GM18519 (cell line): ENCODE measurements at regions not wholly inside any gene's neighbourhood (a gene's known extent, or its start where the extent isn't known, plus 50 kb on each side); places are given as distances from the start of the nearest gene placed in this dataset.

Source experiments
- ATAC-seq: cut with Tn5 transposase; IDR thresholded peaks from one replicate; pipeline ENCODE4 v1.9.1; 2021; ENCODE audit warnings: mild to moderate bottlenecking, moderate library complexity; ENCODE audit not compliant: unreplicated experiment, low FRiP score

DNA sequence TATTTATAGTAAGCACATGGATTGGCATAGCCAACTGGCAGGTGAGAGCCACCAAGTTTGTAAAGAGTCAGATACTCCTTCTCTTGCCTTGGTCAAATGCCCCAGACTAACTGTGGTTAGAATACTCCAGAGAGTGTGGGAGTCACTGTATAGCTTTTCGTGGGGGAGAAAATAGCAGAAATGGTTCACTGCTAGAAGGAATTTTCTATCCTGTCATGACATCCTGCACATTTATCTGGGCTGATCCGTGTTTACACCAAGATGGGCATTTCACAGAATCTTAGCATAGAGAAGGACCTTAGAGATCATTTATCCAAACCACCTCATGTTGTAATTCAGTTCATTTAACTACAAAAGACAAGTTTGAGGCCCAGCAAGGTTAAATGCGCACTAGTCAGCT is 460.8 kb downstream of the ENC1 start:
- ATAC-seq, result no peak

DNA sequence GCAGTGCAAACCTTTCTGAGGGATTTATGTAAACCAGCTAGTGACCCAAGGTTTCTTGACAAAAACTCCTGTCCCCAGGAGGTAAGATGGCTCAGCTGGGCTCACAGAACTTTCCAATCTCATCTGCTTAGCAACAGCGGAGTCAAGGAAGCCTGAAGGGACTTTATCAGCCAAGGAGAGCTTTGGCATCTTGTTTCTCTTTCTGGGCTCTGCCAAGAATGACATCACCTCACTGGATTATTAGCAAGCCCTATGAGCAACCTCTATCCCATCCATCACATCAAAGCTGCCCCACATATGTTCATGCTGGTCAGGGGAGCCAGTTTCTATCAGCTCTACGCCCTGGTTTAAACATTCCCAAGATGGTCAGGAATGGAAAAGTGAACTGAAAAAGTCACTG is 461.3 kb downstream of the ENC1 start:
- ATAC-seq, result no peak

DNA sequence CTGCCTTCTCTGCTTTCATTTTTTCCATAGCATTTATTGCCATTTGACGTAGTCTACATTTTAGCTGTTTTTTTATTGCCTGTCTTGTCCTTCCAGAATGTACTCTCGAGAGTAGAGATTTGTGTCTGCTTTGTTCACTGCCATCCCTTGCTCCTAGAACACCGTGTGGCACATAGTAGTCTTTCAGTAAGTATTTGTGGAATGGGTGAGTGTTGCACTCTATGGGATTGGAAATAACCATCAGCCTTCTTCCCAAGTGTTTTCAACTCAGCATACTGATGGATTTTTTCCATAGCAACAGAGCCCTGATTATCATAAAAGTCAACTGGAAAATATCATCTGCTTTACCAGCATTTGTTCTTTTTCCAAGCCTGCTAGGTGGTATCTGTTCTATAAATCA is 462.6 kb downstream of the ENC1 start:
- no peak for ATAC-seq

DNA sequence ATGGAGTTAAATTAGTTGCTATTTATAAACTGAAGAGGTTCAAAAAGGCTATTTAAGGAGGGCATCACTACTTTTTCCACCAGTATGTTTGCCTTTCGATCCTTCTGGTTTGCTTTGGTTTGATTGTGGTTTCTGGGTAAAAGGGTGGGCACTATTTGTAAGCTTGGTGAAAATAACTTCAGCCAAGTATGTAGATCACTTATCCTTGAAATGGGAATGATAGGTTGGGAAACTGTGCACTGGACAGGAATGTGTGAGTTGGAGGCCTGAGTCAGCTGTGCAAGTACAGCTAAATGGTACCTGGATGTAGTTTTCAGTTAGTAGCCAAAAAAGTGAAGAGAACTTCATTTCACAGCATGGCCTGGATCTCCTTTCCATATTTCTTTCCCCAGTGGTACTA is 466.2 kb downstream of the ENC1 start:
- no peak for ATAC-seq

DNA sequence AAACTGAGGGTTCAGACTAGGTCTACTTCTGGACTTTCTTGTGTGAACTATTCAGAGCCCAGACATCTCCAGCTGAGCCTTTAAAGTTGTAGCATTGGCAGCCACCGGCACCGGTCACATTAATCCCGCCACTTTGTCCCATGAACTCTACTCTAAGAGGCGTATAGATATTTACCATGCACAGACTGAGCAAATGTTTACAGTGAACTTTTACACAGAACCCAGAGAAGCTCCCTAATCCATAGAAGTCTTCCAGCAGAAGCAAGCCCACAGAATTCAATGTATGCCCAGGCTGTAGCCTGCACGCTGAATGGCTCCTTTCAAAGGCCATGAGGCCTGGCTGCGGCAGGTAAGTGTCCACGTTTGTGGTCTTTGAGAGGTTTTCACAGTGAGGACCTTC is 466.9 kb downstream of the ENC1 start:
- no peak for ATAC-seq

DNA sequence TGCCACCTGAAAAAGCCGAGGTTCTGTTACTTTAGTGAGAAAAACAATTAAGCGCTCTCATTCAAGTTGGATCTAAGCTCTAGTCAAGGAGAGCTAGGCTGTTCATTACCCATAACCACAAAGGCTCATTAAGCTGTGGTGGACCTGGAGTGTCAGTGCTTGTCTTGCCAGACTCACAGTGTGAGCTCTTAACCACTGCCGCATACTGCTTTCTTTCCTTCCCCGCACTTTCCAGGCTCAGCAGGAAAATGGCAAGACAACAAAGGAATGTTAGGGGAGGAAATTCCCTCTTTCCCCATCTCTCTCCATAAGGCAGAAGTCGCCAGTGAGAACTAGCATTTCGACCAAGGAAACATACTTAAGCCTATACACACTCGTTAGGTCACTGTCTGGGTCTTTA is 467.3 kb downstream of the ENC1 start:
- no peak for ATAC-seq

DNA sequence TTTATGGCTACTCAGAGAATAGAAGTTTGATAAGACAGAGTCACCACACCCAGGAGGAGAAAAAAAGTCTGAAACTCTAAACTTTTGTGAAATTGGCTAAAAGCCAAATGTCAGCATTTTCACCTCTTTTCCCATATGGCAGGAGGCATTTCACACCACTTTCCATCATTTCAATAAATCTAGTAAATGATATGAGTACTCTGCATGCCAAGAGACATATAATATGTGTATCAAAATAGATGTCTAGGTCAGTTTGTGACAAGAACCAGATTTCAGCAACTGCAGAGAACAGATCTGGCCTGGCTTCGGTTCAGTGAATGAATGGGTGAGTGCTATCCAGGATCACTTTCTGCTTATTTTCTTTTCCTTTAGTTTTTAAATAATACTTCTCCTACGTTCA is 470.8 kb downstream of the ENC1 start:
- no peak for ATAC-seq

DNA sequence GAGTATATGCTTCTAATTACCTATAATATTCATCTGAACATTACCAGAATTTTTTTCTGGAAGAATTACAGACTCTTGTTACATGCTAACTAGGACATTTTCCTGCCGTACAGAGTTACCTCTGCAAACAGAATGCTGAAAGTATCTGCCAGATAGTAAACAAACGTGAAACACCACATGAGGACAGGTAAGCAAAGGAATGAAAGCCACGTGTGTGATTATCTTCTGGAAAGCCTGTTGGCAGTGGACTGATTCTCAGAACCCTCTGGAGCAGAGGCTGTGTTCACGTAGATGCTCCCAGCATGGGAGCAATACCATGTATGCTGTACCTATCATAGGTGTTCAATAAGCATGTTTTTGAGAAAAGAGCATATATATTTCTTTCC is 472.6 kb downstream of the ENC1 start:
- no peak for ATAC-seq

DNA sequence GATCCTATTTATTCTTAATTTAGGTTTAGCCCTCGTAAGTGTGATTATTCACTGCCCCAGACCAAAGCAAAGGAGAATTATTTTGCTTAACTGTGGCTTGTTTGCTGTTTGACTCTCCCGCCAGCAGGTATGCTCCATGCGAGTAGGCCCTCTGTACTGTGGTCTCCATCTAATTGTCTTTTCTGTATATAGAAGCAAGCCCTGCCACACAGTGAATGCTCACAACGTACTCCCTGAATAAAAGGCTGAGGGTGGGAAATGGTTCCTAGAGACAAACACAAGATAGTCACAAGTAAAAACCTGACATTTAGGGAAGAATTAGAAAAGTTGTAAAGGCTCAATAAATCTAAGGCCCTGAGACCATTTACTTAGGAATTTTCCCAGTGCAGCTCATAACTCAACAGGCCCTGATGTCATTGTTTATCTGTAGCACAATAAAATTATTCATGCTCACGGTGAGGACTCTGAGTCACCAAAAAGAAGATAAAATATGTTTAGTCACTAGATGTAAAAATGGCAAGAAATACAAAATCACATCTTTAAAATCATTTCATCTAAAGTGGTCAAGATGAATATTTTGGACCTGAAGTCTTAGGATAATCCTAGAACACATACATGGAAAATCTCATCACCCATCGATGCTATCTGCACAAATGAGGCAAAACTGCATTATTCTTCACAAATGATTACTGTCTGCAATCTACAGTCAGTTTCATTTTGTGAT is 473.2 kb downstream of the ENC1 start:
- no peak for ATAC-seq

DNA sequence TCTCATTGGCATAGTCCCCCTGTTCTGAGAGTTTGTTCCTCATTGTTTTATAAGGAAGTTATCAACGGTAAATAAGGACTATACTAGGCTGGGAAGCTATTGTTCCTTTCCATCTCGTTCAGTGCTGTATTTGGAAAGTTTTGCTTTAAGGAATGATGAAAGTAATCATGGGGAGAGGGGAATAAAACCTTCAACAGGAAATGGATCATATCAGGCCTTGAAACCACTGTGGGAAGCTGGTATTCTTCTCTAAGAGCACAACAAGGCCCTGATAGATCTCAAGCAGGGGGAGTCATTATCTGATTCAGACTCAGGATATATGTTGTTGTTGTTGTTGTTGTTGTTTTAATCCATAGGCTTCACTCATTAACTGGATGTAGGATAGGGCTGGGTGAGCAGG is 474.5 kb downstream of the ENC1 start:
- no peak for ATAC-seq

DNA sequence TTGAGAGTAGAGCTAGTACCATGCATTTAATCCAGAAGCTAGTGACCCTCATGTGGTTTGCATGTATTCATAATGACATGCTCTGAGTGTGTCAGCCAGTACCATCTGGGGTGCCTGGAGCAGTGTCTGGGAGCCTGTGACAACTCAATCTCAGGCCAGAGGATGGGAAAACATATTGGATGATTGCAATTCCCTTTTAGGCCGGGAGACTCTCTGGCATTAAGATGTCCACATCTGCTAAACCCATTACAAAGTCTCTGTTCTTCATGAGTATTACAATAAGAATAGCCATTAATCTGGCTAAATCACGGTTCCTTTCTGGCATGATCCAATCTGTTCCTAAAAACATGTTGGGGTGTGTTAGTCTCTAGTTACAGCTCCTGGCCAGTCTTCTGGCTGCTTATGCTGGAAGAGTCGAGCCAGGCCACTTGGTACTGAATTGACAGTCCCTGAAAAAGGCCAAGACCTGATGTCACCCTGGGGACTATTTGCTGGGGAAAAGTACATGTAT is 475.7 kb downstream of the ENC1 start:
- no peak for ATAC-seq

DNA sequence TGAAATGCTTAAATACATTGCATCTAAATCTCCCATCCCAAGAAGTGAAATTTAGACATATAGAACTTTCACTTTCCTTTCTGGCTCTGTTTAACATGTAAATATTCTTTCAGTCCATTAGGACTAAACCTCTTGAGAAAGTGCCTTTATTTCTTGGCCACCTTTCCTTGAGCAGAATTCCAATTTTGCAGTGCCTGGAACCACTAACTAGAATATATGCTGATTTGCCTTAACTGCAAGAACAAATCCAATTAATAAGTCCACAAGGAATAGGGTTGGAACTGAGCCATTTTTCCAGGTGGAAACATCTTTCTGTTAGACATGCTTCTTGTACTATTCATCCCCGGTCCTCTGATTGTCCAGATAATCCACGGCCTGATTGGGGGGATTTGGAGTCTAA is 478.0 kb downstream of the ENC1 start:
- ATAC-seq, result no peak

DNA sequence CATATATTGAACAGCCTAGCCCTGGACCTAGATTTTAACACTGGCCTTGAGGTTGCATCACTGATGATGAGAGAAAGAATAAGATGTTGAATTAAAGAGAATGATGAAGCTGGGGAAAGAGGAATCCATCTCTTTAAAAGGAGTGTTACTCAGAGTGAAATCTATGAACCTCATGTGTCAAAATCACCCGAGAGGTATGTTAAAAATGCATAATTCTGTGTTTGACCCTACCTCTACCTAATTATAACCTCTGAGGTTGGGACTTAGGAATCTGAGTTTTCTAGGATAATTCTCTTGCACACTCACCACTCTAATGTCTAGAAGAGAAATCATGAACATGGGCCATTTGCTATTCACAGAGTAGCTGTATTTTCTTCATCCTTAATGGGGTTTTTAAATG is 479.4 kb downstream of the ENC1 start:
- ATAC-seq, result no peak

DNA sequence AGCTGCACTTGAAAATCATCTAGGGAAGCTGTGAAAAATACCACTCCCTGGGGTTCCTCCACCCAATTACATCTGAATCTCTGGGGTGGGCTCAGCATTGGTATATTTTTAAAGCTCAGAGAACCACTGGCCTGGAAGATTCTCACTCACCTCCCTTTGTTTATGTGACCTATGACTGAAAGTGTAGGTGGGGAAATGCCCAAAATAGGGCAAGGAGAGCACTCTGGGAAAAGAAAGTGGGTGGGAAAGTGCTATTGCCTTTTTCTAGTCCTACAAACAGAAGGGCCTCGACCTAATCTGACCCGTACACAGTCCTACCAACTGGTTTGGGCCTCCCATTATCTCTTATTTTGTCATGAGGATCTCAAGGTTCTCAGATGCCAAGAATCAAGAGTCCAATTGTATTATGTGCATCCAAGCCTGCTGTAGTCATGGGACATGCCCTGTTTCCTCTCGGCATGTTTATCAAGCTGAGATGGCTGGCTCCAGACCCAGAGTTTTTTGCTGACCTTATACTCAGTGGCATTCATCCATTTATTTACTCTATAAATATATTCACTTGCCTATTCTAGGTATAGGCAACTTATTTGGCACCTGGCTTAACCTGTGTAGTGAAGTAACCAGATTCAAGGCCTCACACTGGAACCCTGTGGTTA is 483.7 kb downstream of the ENC1 start:
- no peak for ATAC-seq

DNA sequence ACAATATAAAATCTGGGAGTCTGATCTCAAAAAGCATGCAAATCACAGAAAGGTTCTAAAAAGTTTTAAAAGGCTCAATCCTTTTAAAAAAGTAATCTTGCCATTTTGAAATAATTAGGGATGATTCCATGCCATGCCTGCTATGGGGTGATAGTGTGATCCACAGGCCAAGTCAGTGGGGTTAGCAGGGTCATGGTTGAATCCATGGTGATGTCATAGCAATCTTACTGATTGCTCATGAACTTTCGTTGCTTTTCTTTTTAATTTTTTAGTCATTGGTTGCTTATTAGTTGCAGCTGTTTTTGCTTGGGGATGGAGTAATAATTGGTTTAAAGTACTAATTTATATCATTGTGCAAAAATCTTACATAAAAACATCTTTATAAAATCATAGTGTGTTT is 485.0 kb downstream of the ENC1 start:
- no peak for ATAC-seq

DNA sequence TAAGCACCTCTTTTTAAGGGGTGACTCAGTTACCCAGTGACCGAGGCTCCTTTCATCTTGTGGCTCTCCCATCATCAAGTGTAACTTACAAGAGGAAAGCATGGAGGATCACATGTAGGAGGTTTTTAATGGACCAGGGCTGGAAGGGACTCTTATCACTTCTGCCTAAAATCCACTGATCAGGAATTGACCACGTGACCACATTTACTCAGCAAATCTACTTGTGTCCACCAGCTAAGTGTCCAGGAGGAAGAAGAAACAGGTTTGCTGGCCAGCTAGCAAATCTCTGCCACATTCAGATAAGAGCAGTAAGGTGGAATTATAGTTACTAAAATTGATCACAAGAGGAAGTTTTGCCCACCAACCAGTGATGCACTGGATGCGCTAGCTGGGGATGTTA is 486.0 kb downstream of the ENC1 start:
- no peak for ATAC-seq

DNA sequence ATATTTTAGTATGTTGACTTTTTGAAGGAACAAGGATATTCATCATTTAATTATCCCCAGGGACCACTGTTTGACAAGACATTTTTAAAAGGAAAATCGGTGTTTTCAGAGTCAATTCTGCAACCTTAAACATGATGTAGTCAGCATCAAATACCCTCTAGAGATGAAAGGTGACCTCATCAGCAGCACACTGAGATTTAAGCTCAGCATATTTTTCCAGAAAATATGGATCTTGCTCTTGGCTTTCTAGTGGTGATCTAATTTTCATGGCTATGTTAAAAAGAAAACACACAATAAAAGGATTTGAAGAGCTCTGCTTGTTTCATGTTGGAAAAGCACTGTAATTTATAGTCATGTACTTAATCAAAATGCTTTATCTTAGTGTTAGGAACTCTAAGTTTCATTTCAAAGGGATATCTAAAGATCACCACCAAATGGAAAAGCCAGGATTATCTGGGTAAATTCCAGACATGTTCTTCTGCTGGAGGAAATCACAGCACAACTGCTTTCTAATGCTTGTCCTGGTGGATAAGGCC is 487.2 kb downstream of the ENC1 start:
- ATAC-seq, result no peak

DNA sequence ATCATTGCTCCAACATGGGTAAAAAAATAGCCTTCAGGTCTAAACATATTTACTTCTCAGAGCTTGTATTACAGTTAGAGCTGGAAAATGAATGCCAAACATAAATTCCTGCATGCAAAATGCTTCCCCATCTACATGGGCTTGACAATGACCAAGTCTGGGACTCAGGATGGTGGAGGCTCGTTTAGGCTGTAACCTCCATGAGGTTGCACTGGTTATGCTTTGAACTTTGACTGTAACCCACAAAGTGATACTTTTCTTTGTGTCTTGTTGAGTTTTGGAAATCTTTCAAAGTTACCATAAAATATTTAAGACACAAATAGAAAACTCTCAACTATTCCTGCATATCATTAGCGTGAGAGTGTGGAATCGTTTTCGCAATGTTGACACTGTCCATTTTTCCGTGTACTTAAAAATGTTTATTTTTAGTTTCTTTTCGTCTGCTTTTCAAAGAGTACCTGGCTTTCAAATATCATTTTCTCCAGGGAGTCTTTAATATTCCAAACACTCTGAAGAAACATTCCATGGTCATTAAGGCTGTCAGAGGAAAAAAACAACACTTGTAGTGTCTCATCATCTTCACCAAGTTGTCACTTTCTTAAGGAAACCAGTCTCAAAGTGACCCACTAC is 487.8 kb downstream of the ENC1 start:
- ATAC-seq, result no peak

DNA sequence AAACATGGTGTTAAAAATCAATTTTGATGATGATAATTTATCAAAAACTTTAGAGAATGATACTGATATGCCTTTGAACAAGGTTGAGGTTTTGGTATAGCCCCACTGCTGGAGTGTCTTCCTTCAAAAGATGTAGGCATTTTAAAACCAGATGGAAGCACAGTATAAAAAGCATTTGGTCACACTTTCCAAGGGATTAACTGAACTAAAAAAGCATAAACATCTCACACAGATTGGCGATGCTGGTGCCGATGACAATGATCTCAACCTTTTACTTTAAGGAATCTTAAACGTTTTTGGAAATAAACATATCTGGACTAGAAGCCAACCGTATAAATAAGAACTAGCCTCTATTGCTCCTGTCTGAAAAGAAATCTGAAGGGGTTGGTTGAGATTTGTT is 488.4 kb downstream of the ENC1 start:
- ATAC-seq, result no peak

DNA sequence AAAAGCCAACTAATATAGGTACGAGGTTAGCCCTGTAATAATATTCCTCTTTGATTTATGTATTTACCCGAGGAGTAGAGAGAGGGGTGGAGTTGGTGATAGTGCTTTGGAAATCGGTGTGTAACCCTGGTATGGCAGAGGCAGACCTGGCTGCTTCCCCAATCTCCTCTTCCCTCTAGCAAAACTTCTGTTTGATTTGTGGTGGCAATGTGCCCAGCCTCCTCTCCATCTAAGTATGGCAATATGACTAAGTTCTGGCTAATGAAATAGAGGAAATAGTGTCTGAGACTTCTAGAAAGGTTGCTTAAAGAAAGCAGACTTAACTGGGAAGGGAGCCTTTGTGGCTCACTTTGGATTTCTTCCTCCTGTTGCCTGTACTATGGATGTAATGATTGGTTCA is 491.1 kb downstream of the ENC1 start:
- ATAC-seq, result no peak

DNA sequence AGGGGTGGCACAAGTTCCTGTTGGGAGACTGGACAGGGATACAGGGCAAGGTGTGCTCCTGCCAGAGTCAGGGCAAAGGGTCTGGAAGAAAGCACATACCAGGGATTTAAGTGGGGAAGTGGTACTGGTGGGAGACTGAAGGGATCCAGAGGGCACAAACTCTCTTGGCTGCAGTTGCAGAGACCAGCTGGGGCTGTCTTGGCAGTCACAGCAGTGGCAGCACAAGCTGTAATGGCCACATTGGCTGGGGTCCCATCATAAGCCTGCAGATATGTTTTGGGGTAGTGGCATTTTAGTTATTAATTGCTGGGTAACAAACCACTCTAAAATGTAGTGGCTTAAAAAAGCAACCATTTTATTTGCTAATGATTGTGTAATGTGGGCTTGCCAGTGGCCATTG is 492.2 kb downstream of the ENC1 start:
- ATAC-seq, result no peak

DNA sequence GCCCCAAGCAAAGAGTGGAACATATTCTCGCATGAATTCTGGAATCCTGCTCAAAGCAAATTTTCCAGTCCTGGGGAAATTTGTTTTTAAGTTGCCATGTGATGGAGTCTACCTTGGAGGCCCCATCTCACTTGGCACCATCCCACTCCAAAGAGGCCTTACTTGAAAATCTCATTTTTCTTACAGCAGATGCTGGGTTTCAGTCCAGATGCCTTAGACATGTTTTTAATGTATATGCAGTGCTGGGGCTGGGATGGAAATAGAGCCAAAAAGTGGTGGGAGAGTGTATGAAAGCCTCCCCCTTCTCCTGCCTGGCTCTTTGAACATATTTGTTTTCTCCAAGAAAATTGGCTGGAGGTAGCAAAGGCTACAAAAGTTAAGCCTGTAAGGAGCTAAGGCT is 493.7 kb downstream of the ENC1 start:
- ATAC-seq, result no peak
